HG03432 (cell line): ENCODE measurements at regions not wholly inside any gene's neighbourhood (a gene's known extent, or its start where the extent isn't known, plus 50 kb on each side); places are given as distances from the start of the nearest gene placed in this dataset.

Experiments used
- ATAC-seq: cut with Tn5 transposase; IDR thresholded peaks from one replicate; pipeline ENCODE4 v1.9.1; 2021; ENCODE audit warnings: mild to moderate bottlenecking, moderate library complexity; ENCODE audit not compliant: unreplicated experiment

DNA sequence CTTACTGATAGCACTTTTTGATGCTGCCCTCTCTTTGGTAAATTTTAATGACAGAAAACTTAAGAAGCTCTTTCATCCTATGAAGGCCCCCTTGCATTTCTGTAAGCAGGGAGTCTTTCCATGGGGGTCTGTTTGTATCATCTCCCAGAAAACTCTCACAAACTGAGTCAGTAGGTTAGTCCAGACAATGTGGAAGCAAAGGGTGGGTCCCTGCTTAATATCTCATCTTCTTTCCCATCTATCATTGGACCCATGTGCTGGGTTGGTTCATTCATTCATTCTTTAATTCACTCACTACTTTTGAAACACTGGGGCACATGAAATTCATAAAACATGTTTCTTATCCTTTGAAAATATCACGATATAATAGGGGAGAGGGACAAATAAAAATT, 164.3 kb downstream of the NTMT2 start:
- ATAC-seq: no peak

GRCh38 chr1:170310951-170311350, 165.2 kb downstream of the NTMT2 start:
- no peak for ATAC-seq

GRCh38 chr1:170313306-170313705, 167.5 kb downstream of the NTMT2 start:
- no peak for ATAC-seq

DNA sequence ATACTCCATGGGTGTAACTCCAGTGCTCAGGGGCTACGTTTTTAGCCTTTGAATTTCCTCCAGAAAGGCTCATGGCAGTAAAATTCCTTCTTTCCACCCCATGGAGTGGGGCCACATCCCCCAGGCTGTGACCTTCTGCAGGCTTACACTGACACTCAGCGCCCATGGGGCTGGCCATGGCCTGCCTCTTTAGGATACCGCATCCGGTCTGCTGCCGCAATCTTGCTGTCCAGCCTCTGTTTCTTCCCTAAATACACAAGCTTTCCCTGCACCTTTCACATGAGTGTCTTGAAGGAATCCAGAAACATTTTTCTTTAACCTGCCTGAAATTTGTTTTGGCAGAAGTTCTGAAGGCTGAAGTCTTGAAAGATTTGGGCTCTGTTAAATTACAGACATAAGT, 170.5 kb downstream of the NTMT2 start:
- no peak for ATAC-seq

DNA sequence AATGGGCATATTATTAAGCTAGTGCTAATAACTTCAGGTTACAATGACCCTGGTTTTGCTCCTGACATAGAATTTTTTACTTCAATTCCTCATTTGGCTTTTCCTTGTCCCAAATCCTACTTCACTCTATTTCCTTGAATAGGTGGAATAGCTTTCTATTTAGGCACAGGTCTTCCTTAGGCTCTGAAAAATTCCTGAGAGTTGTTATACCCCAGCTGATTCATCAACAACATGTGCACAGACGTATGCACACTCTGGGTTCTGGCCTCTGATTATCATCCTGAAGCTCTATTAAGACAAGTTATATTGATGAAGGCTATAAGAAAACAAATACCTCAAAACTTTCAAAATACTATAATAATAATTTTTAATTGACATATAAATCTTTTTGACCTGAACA, 172.4 kb downstream of the NTMT2 start:
- no peak for ATAC-seq

- no peak for ATAC-seq
Measured at GRCh38 chr1:170318736-170319135, 173.0 kb downstream of the NTMT2 start.

DNA sequence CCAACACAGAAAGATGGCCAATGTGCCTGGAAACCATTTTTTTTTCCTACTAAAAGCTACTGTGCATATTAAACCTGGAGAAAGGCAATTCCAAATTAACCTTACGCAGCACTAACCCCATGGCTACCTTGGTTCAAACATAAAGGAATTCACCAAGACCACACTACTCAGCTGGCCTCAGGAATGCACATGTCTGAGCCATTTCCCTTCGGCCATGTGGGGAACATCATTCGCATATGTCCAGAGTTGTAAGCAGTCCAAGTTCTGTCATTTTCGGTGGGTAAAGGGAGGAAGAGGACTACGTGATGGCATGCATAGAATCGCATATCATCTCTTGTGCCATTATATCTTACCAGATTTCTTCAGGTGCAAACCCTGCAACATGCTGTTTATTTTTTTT, 175.4 kb downstream of the NTMT2 start:
- no peak for ATAC-seq

- no peak for ATAC-seq
Measured at GRCh38 chr1:170326186-170326585, 180.4 kb downstream of the NTMT2 start.

DNA sequence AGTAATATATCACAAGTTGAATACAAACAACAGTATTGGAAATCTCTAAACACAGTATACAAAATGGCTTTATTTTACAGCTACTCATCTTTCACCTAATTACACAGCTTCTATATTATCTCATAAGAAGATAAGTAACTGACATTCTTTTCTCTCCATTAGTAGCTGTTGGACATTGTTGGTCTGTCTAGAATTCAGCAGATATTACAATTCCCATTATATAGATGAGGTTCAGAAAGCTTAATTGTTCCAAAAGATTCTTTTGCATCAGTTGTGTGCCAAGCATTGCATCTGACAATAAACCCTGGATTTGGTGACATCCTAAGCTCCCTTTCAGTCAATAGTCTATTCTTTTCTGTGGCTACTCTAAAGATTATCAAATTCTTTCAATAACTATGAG, 187.0 kb downstream of the NTMT2 start:
- ATAC-seq: no peak

DNA sequence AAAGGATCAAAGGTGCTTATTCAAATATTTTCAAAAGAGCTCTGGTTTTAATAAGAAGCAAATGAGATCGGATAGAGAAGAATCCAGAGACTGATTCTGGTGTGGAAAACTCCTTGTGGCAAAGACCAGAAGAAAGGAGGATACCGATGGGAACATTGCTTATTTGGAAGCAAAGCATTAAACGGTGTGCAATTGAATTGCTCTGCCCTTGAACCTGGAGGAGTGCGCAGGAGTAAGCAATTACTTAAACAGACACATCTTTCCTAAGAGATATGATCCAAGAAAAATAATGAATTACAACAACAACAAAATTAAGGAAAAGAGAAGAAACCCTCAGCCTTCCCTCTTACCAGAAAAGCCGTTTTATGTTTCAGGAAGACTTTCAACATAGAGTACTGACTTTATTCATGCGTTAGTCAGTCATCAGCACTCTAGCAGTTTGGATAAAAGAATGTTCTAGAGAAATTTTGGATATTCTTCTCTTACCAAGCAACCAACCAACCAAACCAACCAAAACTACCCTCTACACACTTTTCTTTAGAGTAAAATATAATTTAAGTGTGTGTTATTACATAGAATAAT, 191.7 kb downstream of the NTMT2 start:
- ATAC-seq: no peak

GRCh38 chr1:170339534-170339933, 192.4 kb upstream of the GORAB start:
- ATAC-seq: no peak

DNA sequence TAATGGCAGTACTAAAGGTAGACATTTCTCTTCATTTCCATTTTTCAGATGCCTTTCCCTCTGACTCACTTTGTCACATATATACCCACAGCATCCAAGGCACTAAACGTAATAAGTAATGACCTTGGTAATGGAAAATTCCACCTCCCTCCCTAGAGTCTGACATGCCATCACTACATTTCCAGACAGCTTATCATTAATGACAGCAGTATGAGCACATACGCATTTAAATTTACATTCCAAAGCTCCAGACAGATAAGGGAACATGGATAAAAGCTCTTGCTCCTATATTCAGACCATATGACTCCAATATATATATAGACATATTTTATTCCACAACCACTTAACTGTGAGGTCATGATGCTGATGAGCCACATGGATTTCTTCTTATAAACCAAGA, 191.7 kb upstream of the GORAB start:
- ATAC-seq: no peak

GRCh38 chr1:170351366-170351946, 180.5 kb upstream of the GORAB start:
- no peak for ATAC-seq

- no peak for ATAC-seq
Measured at GRCh38 chr1:170354246-170354645, 177.7 kb upstream of the GORAB start.

DNA sequence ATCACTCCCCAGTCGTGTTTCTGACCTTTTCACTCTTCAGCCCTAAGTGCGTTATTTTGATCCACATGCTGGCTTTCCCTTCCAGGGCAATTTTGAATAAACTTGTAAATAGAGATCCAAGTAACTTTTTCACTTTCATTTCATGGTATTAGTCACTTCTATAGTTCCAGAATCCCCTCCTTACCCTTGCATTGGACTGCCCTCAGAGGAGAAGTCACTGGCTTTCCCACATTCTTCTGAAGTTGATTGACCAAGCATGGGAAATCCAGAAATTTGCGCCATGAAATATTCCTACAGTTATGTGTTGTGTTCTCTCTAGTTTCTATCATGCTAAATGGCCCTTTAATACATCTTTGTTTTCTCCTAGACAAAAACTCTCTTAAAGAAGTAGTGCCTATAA, 177.3 kb upstream of the GORAB start:
- no peak for ATAC-seq

GRCh38 chr1:170355267-170355801, 176.6 kb upstream of the GORAB start:
- ATAC-seq: no peak

GRCh38 chr1:170356585-170356984, 175.4 kb upstream of the GORAB start:
- ATAC-seq: no peak

DNA sequence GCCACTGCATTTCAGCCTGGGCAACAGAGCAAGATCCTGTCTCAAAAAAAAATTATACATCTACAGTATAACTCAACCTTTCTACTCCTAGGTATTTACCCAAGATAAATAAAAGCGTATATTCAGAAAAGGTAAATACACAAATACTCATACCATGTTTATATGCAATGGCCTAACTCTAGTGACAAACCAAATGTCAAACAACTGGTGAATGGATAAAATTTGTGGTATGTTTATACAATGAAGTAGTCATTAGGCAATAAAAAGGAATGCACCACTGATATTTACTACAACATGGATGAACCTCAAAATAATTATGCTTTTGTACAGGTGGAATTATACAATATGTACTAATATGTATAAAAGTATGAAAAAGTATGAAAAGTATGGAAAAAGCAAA, 174.2 kb upstream of the GORAB start:
- no peak for ATAC-seq

DNA sequence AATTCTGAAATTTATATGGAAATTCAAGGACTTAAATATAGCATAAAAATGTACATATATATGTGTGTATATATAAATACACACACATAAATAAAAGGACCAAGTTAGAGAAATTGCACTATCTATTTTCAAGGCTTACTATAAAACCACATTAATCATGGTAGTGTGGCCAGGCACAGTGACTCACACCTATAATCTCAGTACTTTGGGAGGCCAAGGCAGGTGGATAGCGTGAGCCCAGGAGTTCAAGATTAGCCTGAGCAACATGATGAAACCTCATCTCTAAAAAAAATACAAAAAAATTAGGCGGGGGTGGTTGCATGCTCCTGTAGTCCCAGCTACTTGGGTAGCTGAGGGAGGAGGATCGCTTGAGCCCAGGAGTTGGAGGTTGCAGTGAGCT, 171.4 kb upstream of the GORAB start:
- no peak for ATAC-seq

GRCh38 chr1:170365331-170365730, 166.6 kb upstream of the GORAB start:
- ATAC-seq: no peak

DNA sequence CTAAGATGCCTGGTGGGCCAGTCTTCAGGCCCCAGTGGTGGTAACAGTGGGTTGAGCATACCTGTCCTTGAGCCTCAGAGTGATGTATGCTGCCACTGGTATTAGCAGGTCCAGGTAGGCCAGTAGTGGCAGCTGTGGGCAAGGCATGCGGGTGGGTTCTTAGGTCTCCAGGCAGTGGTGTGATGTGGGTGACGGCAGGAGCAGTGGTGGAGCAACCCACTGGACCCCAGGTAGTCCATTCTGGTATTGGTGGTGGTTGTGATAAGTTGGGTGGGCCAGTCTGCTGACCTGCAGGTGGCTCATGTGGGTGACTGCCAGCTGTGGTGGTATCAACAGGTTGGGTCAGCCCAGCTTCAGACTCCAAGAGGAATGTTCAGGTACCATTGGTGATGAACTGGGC, 165.0 kb upstream of the GORAB start:
- no peak for ATAC-seq

DNA sequence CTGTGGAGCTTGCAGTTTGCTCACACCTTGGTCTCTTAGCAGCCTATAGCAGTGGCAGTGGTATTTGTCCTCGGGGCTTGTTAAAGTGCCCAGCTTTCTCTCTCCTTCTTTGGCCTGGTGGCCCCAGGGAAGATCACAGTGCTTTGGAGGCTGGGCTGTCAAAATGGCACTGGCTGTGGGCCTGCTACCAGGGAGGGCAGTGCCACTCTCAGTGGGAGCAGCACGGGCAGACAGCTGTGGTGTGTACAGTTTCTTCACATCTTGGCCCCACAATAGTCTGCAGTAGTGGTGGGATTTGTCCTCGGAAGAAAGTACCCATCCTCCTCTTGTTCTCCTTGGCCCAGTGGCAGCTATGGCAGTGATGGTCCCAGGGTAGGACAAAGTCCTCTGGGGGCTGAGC, 164.4 kb upstream of the GORAB start:
- ATAC-seq: no peak

DNA sequence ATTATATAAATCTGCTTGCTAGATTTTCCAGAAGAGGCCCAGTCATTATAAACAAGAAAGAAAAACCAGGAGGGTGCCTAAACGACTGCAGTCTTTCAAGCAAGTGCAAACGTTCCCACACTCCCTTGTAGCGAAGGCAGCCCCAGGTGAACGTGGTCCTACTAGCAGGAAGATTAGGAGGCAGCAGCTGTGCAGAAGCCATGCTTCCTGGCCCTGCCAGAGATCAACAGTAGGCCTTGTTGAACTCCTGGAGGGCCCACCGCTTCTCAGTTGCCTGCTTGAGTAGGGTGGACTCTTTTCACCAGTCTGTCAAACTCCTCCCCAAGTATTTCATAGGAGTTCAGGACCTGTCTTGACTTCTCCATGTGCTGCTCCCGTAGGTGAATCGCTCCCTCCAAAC, 163.0 kb upstream of the GORAB start:
- no peak for ATAC-seq
